IPS-NIHi11 (cell line): ENCODE measurements at regions not wholly inside any gene's neighbourhood (a gene's known extent, or its start where the extent isn't known, plus 50 kb on each side); places are given as distances from the start of the nearest gene placed in this dataset.

ENCODE experiments used
- DNase-seq: peaks from one replicate; pipeline ENCODE4 v3.0.0; 2012; ENCODE audit warnings: mixed read lengths, low spot score

DNA sequence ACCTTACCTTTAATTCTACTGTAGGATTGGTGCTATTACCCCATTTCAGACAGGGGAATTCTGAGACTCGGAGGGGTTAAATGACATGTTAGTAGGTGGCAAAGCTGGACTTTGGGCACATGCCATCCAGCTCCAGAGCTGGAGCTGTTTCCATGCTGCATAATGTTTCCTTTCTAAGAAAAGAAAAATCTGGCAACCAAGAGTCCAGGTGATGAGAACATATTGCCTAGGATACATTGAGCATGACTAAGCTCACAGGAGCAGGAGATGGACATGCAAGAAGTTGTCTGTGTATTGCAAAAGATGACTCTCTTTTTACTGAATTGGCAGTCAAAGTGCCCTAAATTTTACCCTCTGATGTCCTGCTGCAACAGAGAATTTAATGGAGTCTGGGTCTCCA, 150.8 kb upstream of the SYT13 start:
- DNase-seq = no peak

DNA sequence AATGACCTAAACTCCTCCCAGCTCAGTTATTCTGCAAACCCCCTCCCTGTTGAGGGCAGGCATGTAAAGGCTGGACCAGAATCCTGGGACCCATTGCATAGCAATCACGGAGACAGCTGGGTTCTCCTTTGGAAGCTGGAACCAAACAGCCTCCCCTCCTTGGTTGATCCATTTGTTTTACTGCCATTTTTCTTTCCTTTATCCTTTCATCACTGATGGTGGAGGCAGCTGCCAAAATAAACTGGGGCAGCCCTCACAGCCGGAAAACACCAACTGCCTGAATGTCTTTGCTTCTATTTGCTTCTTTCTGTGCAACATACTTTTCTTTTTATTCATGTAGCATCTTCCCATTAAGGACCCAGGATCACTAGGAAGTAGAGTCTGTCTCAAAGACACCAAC, 150.0 kb upstream of the SYT13 start:
- DNase-seq = no peak

DNA sequence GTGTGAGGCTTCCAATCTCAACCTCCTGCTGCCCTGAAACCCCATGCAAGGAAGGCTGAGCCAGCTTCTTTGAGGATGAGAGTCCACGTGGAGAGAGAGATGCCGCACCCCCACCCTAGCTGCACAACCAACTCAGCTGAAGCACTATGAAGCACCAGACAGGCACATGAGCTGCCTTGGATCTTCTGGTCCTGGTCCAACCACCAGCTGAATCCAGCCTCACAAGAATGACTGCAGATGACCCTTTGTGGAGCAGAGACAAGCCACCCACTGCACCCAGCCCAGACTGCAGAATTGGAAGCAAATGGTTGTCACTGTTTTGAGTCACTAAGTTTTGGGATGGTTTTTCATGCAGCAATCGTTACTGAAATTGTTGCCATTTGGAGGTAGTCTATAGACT, 149.6 kb upstream of the SYT13 start:
- no peak for DNase-seq

DNA sequence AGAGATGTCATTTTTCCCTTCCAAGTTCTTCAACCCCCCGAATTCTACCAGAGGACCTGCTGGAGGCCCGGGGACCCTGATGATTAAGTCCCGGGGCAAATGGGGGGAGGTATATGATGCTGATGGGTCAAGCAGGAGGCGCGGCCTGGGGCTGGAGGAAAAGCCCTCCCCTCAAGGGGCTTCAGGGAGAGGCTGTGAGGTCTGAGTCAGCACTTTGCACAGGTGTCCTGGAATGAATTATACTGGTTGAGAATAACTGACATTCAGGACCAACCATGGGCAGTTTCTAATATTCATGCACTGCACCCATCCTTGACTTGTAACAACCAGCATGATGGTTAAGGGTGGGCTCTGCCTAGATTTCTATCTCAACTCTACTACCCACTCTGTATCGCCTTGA, 146.8 kb upstream of the SYT13 start:
- DNase-seq = no peak

DNA sequence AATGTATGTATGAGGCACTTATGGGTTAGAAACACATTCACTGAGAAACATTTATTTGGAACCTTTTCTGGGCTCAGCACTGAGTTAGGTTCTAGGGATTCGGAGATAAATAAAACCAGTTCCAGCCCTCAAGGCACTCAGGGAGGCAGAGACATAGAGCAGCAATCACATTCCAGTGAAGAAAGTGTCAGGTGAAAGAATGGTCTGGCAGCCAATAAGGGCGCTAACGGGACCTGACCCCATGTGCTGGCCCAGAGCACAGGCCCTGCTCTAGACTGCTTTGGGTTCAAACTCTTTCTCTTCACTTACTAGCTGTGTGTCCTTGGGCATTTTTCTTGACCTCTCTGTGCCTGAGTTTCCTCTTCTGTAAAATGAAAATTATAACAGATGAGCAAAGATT, 146.0 kb upstream of the SYT13 start:
- peak; percentile 40 for DNase-seq

DNA sequence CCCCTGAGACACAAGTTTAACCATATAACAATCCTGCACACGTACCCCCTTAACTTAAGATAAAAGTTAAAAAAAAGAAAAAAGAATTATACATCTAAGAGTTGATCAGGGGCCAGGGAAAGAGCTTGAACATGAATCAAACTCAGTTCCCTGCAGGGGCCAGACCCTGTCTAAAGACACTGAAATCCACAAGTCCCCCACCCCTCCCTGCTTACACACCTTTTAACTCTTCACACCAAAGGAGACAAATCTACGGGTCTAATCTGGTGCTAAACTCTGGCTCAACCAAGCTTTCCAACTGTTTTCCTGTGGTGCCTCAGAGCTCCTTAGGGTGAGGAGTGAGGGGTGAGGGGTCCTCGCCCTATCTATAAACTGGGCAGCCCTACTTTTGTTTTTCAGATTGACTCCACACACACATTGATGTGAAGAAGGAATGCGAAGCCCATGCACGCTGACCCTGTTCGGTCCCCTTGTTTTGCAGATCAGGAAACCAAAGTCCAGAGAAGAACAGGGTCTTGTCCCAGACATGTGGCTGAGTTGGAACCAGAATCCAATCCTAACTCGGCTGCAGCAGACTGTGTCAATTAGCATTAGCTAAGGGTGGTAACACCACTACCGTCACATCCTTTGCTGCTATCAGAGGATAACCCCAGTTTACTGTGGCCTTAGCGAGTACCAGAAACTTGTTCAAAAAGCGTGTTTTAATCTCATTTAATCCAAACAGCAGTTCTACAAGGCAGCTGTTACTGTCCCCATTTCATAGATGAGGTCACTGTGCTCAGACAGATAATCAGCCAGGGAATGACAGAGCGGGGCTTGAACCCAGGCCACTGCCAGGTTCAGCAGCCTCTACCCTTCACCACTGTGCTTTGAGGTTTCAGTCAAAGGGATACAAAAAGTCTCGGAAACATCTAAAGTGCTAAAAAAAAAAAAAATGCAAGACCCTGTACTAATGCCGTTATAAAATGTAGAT, 145.2 kb upstream of the SYT13 start:
- no peak for DNase-seq

DNA sequence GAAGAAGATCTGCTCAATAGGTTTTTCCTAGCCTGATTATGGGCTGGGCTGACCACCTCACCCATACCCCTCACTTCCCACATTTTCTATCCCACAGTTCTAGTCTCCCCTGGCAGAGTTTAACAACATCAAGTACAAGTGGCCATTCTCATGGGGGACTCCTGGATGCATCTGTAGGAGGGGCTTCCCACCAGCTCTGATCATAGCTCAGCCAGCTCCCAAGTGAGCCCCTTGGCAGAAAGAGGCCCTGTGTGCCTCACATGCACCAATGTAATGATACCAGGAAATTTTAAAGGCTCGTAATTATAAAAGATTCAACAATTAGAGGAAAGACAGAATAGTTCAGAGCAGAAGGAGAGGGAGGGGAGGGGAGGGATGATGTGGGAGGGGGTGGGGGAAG, 144.2 kb upstream of the SYT13 start:
- no peak for DNase-seq

DNA sequence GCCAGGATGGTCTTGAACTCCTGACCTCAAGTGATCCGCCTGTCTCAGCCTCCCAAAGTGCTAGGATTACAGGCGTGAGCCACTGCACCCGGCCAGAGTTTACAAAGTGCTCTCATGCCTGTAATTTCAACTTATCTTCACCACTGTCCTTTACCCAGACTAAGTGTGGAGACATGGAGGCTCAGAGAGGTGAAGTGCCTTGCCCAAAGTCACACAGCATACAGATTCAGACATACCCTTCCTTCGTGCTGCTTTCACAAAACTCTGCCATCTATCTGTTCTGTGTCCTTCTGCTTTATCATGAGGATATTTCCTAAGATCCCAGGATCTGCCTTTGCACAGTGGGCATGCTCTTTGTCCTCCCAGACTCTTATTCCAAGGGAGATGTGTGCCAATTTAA, 143.6 kb upstream of the SYT13 start:
- DNase-seq = no peak

DNA sequence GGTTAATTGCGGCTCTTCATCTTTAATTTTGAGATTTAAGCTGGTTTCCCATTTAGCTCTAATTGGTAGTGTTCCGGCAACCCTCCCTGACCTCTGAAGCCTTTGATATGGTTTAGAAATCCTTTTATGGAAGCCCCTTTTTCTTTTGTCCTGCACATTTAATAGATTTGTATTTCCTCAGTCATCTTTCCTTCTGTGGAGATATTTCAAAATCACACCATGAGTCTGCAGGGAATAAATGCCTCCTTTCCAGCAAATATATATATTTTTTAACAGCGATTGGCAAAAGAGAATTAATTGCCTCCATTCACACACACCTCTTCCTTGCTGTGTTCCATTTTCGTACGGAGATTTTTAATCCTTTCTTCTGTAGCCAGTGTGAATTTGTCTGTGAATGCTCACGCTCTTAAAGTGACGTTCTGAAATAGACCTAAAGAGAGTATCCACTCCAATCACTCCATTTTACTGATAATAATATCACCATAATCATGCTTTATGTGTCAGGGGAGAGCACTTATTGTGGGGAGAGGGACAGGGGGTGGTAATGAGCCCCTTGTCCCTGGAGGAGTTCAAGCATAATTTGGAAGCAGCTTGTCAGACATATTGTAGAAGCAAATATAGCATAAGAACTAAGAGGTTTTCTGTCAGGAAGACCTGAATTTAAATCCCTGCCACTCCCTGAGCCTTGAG, 142.5 kb upstream of the SYT13 start:
- no peak for DNase-seq

DNA sequence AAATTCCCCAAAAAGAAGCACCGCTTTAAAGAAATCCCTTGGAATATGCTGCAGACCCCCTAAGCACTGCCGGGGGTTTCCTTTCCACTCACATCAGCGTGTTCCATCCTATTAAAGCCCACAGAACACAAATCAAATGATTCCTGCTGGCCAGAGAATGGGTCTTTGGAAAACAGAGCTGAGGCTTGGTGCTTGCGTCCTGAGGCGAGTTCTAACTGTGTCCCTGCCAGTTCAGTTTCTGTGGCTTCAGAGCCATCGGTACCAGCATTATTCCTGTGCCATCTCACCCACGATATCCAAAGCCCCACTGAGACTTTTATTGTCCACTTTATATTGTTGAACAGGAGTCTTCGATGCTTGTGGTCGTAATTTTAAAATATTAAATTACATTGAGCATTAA, 142.0 kb upstream of the SYT13 start:
- no peak for DNase-seq

DNA sequence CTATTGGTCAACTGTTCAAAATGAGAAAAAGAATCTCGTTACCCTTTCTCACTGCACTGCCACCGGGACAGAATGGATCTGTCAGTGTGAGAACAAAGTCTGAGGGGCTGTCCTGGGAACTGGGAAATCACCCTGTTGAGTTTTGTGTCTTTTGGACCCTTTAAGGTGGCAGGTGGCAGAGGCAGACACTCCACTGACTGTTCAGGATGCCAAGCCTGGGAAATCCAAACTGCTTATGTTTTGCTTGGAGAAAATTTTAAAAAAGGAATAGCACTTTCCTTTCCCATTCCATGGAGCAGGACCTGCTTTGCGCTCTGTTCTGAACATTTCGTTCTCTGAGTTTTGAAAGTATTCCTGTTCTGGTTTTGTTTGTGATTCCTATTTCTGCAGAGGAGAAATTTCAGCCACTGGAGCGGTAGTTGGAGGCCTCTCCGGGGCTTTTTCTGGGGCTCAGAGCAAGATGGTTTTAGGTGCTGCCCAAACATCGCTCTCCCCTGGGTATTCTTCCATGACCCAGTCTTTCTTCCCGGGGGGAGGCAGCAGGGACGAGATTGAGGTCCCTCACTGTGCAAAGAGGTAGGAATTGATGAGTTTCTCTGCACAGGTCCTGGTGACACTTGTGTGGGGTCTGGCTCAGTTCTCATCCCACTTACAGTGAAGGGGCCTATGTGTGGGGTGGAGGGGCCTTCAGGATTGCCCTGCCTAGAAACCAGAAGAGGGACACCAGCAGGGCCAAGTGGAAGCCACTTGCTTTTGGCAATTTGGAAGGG, 138.5 kb upstream of the SYT13 start:
- DNase-seq = no peak

DNA sequence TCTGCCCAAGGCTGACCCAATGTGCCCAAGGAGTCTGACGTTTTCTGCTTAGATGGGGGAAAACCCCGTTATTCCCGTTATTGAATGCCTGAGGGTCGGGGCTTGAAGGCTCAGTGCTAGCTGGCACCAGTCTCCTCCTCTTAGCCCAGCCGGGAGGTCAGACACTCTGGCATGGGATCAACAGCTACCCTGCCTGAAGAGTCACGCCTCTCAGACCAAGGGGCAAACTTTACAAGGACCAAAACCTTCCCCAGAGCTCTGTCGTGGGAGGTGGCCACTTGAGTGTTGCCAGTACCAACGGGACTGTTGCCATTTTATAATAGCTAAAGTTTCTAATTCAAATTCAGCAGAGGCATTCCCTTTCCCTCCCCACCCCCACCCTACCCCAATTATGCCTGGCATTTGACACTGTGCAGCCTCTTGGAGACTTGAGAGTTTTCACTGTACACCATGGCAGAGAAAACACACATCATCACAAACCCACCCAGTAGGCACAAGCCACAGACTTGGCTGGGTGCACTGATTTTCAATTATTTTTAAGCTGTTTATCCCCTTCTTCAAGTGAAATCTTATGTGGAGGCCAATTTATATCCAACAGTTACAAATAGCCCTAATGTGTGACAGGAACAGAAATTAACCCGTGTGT, 137.5 kb upstream of the SYT13 start:
- DNase-seq = no peak

DNA sequence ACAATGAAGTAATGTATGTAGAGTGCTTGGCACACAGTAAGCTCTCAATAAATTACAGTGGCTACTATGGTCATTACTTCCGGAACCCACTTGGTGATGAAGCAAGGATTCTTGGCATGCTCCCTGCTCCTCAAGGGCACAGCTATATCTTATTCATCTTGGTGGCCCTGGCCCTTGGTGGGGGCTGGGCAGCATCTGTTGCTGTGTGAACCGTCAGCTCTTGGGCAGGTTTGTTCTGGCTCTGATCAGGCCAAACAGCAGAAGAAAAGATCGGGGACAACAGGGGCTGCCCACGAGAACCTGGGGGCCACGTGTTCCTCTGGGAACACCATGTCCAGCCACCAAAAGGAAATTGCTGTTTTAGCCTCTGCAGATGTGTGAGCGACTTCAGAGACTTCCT, 136.9 kb upstream of the SYT13 start:
- DNase-seq = no peak

DNA sequence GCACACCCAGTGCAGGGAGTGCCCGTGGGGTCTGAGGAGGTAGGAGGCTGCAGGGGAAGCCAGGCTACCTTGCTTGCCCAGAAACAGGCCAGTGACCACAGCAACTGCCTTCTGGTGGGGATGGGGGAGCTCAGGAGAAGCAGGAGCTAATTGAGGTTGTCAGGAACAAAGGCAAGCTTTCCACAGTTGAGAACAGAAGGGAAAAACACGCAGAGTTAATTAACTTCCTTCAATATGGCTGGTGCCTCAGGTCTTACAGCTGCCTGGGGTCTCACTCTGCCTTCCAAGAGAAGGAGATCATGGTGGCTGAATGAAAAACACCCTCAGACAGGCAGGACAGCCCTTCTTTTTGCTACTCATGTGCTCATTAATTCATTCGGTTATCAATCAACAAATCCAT, 127.9 kb upstream of the SYT13 start:
- DNase-seq = no peak

DNA sequence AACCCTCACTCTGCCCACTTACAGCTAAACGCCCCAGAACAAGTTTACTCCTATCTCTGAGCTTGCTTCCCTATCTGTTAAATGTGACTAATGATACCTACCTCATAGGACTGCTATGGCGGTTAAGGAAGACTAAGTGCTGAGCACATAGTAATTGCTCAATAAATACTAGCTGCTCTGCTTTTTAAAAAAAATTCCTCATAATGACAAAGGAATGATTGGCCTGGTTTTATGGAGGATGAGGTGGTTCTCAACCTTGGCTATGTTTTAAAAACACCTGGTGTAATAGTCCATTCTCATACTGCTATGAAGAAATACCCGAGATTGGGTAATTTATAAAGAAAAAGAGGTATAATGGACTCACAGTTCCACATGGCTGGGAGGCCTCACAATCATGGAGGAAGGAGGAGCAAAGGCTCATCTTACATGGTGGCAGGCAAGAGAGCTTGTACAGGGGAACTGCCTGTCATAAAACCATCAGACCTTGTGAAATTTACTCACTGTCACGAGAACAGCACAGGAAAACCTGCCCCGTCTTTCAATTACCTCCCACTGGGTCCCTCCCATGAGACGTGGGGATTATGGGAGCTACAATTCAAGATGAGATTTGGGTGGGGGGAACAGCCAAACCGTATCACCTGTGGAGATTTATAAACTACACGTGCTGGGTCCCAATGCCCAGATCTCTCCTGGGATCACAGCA, 127.2 kb upstream of the SYT13 start:
- no peak for DNase-seq

DNA sequence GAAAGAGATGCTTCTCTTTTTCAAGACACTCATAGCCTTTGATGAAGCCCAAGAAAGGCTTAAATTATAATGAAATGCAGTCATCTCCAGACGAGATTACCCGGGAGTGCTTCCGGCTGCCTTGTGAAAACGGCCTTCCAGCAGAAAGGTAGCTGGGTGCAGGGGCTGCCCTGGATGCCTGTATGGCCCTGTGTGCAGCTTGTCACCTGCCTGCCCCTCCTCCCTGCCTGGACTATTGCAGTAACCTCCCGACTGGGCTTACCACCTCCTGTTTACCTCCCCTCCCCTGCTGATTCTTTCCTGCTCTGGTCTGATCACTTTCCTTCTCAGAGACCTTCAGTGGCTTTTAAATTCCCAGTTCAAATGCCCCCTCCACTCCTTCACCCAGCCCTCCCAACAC, 126.4 kb upstream of the SYT13 start:
- no peak for DNase-seq

DNA sequence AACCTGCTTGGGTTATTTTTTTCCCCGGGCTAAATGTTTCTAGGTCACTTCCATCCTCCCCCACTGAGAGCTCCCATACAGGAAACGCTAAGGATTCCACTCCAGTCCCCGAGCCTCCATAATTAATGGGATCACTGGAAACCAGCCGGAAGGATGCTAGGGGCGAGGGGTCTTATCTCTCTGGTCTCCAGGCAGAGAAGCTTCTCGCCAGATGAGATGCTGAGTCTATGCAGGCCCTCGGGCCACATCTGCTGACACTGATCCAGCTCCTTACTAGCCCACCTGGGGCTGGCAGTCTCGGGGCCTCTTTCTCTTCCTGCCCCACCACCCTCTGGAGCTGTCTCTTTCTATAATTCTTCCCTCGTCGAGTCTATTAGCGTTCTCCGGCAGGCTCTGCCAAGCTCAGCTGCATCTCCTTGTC, 125.9 kb upstream of the SYT13 start:
- DNase-seq = no peak

DNA sequence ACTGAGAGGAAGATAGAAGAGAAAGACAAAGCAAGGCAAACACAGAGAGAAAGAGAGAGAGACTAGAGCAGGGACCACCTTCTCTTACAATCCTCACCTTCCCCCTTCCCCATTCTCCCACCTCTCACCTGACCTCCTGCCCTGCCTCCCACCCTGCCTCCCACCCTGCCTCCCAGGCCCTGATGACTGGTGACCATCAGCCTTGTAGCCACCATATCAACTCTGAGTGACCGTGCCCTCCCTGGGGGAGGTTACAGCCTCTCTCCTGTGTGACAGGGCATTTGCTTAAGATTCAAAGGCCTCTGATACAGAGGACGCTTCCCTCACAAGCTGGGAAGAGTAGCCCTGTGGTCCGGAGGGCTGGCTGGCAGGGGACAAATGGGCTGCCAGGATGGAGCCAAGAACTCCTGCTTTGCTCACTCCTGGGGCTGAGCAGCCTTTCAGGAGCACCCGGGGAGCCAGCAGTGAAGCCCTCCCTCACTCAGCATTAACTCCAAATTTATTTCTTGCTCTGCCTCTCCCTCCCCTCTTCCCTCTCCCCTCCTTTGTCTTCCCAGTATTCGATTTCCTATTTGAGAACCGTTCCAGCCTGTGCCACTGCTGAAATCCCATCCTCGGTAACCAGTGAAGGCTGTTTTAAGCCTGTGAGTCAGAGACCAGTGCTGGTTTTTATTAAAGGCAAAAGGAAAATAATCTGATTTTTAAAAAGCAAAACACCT, 125.2 kb upstream of the SYT13 start:
- DNase-seq = no peak

DNA sequence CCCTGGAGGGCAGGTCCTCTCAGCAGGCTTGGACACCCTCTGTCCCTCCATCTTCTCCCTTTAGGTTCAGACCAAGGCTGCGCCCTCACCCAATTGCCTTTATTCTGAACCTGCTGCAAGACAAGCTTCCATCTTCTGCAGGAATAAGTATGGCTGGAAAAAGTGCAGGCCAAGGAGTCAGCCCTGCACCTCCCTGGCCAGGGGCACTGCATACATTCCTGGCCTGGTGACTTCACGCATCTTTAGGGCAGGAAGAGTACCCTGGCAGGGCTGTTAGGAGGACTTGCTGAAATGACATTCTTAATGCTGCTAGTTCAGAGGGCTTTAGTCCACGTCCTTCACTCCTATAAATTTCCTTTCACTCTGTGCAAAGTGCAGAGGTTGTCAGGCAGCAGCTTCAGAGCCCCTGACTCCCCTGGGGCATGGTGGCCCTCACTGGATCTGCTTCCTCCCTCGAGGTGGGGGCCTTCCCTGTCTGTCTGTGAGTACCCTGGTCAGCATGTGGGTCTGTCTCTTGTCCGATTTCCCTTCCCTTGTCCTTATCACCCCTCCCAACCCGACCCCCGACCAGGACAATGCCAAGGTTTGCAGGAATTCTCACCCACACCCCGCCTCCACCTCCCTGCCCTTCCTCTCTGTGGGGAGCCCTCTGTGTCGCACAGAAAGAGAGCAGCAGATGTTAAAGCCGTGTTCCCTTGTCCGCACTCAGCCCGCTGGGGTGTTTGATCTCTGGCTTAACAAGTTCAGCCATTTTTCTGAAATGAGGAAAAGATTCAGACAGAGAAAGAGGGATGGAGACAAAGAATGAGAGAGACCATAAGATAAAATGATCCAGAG, 124.5 kb upstream of the SYT13 start:
- peak; percentile 39 for DNase-seq

DNA sequence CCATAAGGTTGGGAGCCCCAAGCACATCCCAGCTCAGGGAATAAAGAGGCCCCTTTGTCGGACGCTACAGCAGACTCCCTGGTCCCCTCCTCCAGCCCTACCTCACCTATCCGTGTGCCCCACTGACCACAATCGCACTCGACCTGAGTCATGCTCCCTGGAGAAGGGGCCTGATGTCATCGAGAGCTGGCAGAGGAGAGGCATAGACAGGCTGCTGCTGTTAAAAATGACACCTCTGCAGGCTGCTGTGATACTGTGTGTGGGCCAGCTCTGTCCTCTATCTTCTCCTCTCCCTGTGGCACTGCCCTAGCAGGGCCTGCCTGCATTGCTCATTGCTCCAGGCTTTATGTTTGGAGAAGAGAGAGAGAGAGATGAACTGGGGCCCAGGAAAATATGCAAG, 123.4 kb upstream of the SYT13 start:
- DNase-seq = no peak
